Stimulated activated naive CD8-positive, alpha-beta T cell treated with anti-CD3 and anti-CD28 coated beads, Interleukin-15, Interleukin-2, amounts not matched to agents 100 U/mL and 50 U/mL, for 24 hours (primary cell): ENCODE measurements at regions not wholly inside any gene's neighbourhood (a gene's known extent, or its start where the extent isn't known, plus 50 kb on each side); places are given as distances from the start of the nearest gene placed in this dataset.

ENCODE experiments used
- ATAC-seq: fragments of 150-1000 bp; cut with Tn5 transposase; one replicate; pipeline ENCODE4 v1.10.0; 2021
- DNase-seq: peaks from one replicate; pipeline ENCODE4 v3.0.0; 2021

GRCh38 chr3:159170436-159171003, 368.7 kb downstream of the MFSD1 start:
- no peak for DNase-seq
- ATAC-seq, result no peak

- ATAC-seq (no peak), DNase-seq (no peak)
Observed at GRCh38 chr3:159171333-159171732, 369.5 kb downstream of the MFSD1 start.

GRCh38 chr3:159172473-159172872, 370.6 kb downstream of the MFSD1 start:
- DNase-seq (no peak), ATAC-seq (no peak)

- ATAC-seq (no peak), DNase-seq (no peak)
Observed at GRCh38 chr3:159174715-159175692, 373.1 kb downstream of the MFSD1 start.

GRCh38 chr3:159178209-159178897, 376.5 kb downstream of the MFSD1 start:
- ATAC-seq (no peak), DNase-seq (no peak)

GRCh38 chr3:159182961-159183360, 381.1 kb downstream of the MFSD1 start:
- no peak for DNase-seq
- ATAC-seq, result no peak

GRCh38 chr3:159185443-159186050, 383.7 kb downstream of the MFSD1 start:
- DNase-seq (no peak), ATAC-seq (no peak)

- ATAC-seq (no peak), DNase-seq (no peak)
Observed at GRCh38 chr3:159186581-159186980, 384.7 kb downstream of the MFSD1 start.

- DNase-seq, result no peak
- no peak for ATAC-seq
Observed at GRCh38 chr3:159187232-159187631, 385.4 kb downstream of the MFSD1 start.

- no peak for DNase-seq
Observed at GRCh38 chr3:159187706-159188105, 385.9 kb downstream of the MFSD1 start.

GRCh38 chr3:159189994-159190669, 388.3 kb downstream of the MFSD1 start:
- ATAC-seq, result no peak
- DNase-seq, result no peak

More at GRCh38 chr3:159187706-159188105, 385.9 kb downstream of the MFSD1 start:
- no peak for ATAC-seq

GRCh38 chr3:159191447-159191846, 389.6 kb downstream of the MFSD1 start:
- no peak for DNase-seq
- no peak for ATAC-seq

- no peak for DNase-seq
- ATAC-seq, result no peak
Observed at GRCh38 chr3:159196359-159196758, 394.5 kb downstream of the MFSD1 start.

- ATAC-seq, result no peak
- DNase-seq, result no peak
Observed at GRCh38 chr3:159200176-159200575, 398.3 kb downstream of the MFSD1 start.

GRCh38 chr3:159208050-159208449, 406.2 kb downstream of the MFSD1 start:
- ATAC-seq, result no peak

GRCh38 chr3:159209459-159209858, 407.6 kb downstream of the MFSD1 start:
- ATAC-seq, result no peak

More at GRCh38 chr3:159208050-159208449, 406.2 kb downstream of the MFSD1 start:
- no peak for DNase-seq

GRCh38 chr3:159210336-159210735, 408.5 kb downstream of the MFSD1 start:
- no peak for ATAC-seq
- no peak for DNase-seq

More at GRCh38 chr3:159209459-159209858, 407.6 kb downstream of the MFSD1 start:
- DNase-seq, result no peak

GRCh38 chr3:159216311-159216710, 414.5 kb downstream of the MFSD1 start:
- no peak for ATAC-seq
- no peak for DNase-seq

GRCh38 chr3:159219231-159219630, 417.4 kb downstream of the MFSD1 start:
- DNase-seq (no peak), ATAC-seq (no peak)

GRCh38 chr3:159221335-159221734, 419.5 kb downstream of the MFSD1 start:
- no peak for ATAC-seq
- DNase-seq, result no peak

GRCh38 chr3:159229116-159229680, 427.3 kb downstream of the MFSD1 start:
- ATAC-seq (no peak), DNase-seq (no peak)
